ENCODE measurements at regions not wholly inside any gene's neighbourhood (a gene's known extent, or its start where the extent isn't known, plus 50 kb on each side); places are given as distances from the start of the nearest gene placed in this dataset.
"Not testable (repeated sequence)": the region's sequence is repeated elsewhere in the genome, so short reads cannot be mapped to it uniquely, and the experiment has no call there.

- no peak for DNase-seq (ENCODE audit: low read depth)
These were observed 147.1 kb upstream of the MARCKS start for GRCh38 chr6:113709936-113710509.

GRCh38 chr6:113713665-113714064, 143.5 kb upstream of the MARCKS start:
- no peak for DNase-seq (ENCODE audit: low read depth)

- no peak for DNase-seq (ENCODE audit: low read depth)
These were observed 138.6 kb upstream of the MARCKS start for GRCh38 chr6:113718588-113718987.

- no peak for DNase-seq (ENCODE audit: low read depth)
These were observed 138.1 kb upstream of the MARCKS start for GRCh38 chr6:113719064-113719463.

DNA sequence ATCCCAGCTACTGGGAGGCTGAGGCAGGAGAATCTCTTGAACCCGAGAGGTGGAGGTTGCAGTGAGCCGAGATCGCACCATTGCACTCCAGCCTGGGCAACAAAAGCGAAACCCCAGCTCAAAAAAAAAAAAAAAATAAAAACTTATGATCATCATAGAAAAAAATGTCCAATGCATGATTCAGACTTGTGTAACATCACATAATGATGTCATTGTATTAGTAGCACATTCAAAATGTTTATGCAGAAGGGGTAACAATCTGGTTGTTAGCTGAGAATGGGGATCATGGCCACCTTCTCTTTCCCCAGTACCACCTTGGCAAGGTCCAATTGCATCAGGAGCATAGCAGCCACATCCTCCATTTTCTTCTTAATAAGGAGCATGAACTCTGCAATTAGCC, 137.6 kb upstream of the MARCKS start:
- DNase-seq (ENCODE audit: low read depth), result peak; percentile 39

GRCh38 chr6:113723182-113723581, 134.0 kb upstream of the MARCKS start:
- DNase-seq (ENCODE audit: low read depth), result no peak

GRCh38 chr6:113724927-113725326, 132.2 kb upstream of the MARCKS start:
- DNase-seq (ENCODE audit: low read depth), result not testable (repeated sequence)

DNA sequence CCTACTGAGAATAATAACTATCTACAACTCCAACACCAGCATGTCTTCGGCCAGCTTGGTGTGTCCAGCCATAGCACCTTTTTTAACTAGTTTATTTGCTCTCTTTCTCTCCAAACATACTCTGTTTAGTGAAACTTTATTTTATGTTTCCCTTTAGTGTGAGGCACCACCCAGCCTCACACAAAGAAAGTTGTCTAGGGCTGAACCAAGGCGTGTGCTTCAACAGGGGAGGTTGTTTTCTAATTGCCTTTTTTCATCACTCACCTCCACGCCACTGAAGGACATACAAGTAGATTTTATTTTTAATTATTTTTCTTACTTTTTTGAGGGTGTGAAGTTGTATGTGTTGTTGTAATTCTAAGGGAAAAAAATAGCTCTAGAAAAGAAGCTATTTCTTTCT, 125.6 kb upstream of the MARCKS start:
- DNase-seq (ENCODE audit: low read depth), result no peak

DNA sequence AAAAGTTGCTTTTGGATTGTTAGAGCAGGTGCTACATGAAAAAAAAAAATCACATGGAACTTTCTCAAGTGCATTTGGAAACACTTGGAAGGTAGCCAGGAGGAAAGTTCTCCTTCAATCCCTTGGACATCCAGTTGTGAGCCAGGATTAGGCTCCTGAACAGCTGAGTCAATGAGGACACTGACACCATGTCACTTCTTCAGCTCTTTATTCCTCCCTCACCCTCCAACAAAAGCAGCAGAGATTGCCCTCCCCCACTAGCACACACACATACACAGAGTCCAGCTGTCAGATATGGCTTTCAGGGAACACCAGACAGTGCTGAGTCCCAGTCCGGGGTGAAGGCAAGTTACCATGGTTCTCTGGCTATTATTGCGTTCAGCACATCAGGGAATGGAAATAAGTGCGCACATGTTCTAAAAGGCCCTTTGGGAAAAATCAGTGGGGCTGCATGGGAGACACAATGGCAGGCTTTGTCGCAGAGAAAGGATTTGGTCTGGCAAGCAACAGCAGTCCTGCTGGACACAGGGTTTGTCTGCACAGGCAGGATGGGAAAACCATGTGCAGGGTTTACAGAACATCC, 124.7 kb upstream of the MARCKS start:
- DNase-seq (ENCODE audit: low read depth), result no peak

DNA sequence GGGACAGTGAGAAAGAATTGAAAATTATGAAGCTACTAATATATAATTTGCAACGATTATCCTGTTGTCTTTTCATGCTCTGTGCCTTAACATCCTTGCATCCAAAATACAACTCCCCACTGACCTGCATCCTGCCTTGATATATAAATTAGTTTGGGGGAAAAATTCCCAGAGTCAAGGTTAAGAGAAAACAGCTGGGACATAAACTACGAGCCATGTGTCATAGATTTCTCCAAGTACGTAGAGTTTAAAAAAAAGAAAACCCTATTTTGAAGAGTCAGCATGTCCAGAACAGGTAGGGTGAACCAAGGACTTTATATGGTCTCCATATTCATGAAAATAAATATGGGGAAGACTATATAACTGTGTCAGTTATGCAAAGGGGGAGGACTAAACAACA, 123.8 kb upstream of the MARCKS start:
- no peak for DNase-seq (ENCODE audit: low read depth)

DNA sequence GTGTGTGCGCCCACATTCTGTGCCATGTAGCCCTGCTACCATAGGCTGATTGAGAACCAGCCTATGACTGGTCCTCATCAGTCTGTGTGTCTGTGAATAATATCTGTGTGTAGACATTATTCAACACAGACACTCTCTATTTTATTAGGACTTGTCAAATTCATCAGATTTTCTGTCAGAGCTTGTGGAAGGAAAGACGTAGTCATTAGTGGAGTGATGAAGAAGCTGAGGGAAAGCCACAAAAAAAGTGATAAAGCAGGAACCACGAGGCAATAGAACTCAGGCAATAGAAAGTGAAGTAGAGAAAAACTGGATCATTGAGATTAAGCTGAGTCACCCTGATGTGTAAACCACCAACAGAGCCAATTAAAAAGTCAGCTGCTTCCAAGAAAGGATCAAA, 122.2 kb upstream of the MARCKS start:
- no peak for DNase-seq (ENCODE audit: low read depth)

GRCh38 chr6:113735491-113735890, 121.7 kb upstream of the MARCKS start:
- no peak for DNase-seq (ENCODE audit: low read depth)

DNA sequence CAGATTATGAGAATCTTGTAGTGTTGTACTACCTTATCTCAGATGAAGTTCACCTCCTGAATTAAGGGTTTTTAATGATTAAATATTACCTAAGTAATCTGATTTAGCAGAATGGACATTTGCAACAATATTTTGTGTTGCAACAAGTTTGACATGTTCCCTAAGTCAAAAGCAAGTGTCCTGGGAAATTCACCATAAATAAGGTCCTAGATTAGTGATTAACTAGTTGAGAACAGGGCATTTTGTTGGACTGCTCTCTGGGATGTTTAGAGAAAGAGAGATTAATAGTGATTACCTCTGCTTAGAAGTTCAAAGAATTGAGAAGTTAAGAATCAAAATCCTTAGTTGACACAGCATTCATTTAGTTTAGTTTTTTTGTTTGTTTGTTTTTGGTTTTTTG, 120.2 kb upstream of the MARCKS start:
- no peak for DNase-seq (ENCODE audit: low read depth)

- no peak for DNase-seq (ENCODE audit: low read depth)
These were observed 118.0 kb upstream of the MARCKS start for GRCh38 chr6:113739041-113739655.

GRCh38 chr6:113741651-113742050, 115.5 kb upstream of the MARCKS start:
- no peak for DNase-seq (ENCODE audit: low read depth)

DNA sequence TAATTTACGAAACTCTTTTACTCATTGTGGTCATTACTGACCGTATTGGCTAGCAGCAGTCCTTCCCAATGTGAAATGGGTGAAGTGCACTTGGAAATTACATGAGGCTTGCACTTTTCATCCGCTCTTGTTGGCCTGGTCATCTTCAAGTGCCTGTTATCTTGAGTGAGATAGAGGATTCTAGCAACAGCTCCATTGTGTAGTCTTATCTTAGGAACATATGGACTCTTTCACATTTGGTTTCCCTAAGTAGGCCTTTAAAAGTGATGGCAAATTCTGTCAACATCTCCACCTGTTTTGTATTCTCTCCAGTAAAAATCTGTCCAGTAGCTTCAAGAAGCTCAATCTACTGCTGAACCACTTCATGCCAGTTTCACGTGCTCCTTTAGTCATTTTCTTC, 114.8 kb upstream of the MARCKS start:
- no peak for DNase-seq (ENCODE audit: low read depth)

DNA sequence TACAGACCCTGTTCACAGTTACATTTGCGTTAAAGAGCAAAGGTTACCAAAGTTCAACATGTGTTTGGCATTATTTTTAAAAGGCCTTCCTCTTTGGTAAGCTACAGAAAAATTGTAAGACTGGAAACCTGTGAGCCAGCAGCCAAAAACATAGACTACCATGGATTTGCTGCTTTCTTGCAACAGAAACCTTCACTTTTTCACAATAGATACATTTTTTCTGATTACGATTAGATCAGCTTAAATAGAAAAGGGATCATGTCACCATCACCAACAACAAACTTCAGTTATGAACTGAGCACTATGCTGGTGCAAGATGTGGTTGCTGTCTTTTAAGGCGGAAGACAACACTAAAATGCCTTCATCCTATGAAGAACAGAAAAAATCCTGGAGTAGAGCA, 112.3 kb upstream of the MARCKS start:
- DNase-seq (ENCODE audit: low read depth), result no peak

GRCh38 chr6:113750151-113750855, 106.8 kb upstream of the MARCKS start:
- DNase-seq (ENCODE audit: low read depth), result no peak

DNA sequence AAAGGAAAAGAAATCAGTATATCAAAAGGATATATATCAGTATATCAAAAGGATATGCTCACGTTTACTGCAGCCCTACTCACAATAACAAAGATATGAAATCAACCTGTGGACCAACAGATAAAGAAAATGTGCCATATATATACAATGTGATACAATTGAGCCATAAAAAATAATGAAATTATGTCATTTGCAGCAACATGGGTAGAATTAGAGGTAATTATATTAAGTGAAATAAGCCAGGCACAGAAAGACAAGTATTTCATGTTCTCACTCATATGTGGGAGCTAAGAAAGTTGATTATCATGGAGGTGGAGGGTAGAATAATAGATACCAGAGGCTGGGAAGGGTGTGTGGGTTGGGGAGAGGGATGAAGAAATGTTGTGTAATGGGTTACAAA, 102.9 kb upstream of the MARCKS start:
- no peak for DNase-seq (ENCODE audit: low read depth)

DNA sequence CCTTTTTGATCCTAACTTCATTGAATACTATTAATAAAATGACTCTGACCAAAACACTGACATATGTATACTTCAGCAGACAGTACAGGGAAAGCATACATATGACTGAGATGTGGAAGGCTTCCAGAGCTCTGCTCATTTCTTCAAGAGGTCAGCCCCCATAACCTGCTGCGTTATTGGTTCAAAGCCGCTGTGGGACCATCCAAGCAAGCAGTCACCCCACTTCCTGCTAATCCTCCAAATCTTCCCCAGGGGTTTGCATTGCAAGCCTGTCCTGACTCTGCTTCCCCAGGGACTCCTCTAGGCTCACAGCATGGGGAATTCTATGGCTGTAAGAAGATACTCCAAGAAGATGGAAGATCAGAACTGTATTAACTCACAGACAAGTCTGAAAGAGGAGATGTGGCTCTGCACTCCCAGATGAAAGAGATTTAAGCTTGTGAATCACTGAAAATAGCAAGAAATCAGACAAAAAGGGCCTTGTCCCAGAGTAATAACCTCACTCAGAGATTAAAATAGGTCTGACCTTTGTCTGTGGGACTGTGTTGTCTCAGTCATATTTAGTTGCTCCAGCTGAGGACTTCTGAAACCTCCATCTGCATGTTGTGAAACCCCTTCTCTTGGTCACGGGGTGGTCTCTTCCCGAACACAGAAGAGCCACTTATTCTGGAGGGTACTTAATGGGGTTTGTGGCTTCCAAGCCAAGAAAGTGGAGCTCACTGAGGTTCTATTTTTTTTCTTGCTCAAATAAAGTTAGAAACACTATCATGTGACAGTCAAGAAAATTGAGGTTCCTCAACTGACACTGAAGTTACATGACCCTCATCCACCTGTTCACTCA, 101.5 kb upstream of the MARCKS start:
- no peak for DNase-seq (ENCODE audit: low read depth)

GRCh38 chr6:113756290-113756665, 100.9 kb upstream of the MARCKS start:
- no peak for DNase-seq (ENCODE audit: low read depth)

GRCh38 chr6:113758214-113758613, 98.9 kb upstream of the MARCKS start:
- no peak for DNase-seq (ENCODE audit: low read depth)

All from HS-5 (cell line).